Stomach (tissue), 8 donors: ENCODE measurements at regions not wholly inside any gene's neighbourhood (a gene's known extent, or its start where the extent isn't known, plus 50 kb on each side); places are given as distances from the start of the nearest gene placed in this dataset.

Source experiments
- DNase-seq, 2 donors: peaks; one replicate each; pipeline versions ENCODE4 v3.0.0 to v3.0.0-alpha.2; 2013 to 2019
- H3K27ac ChIP-seq, 5 donors: fragments of 200-600 bp in 4 of 5; sonication (generic) in 4 of 5; one replicate each; pipeline ENCODE4 v1.5.1; 2013 to 2019; ENCODE audit warnings: mild to moderate bottlenecking in 1 of 5, moderate library complexity in 1 of 5
- H3K27me3 ChIP-seq, 3 donors: fragments of 200-600 bp; sonication (generic); one replicate each; pipeline ENCODE4 v1.5.1; 2017 to 2019; ENCODE audit warnings: mixed run types in 1 of 3
- H3K36me3 ChIP-seq, 4 donors: fragments of 200-600 bp; sonication (generic); 1 replicate in 3 of 4; 2 replicates in 1 of 4; pipeline ENCODE4 v1.5.1; 2016 to 2019
- H3K4me1 ChIP-seq, 4 donors: fragments of 200-600 bp; sonication (generic); one replicate each; pipeline ENCODE4 v1.5.1; 2016 to 2019
- H3K4me3 ChIP-seq, 4 donors: fragments of 200-600 bp; sonication (generic) in 3 of 4; one replicate each; pipeline ENCODE4 v1.5.1; 2016 to 2019; ENCODE audit warnings: mild to moderate bottlenecking in 1 of 4
- H3K9me3 ChIP-seq, 4 donors: fragments of 200-600 bp; sonication (generic); one replicate each; pipeline ENCODE4 v1.5.1; 2016 to 2019
- CTCF ChIP-seq, 7 experiments: fragments of 450-650 bp in 4 of 7; fragments of 200-600 bp in 3 of 7; sonication (generic) in 3 of 7; IDR thresholded peaks; one replicate each; pipeline ENCODE4 v1.5.1; 2016 to 2019; ENCODE audit warnings: antibody characterized with exemption in 7 of 7, control low read depth in 2 of 7, mild to moderate bottlenecking in 1 of 7
- EP300 ChIP-seq: sonication (generic); formaldehyde crosslinking; IDR thresholded peaks from one replicate; pipeline ENCODE4 v1.6.1; 2017; ENCODE audit warnings: antibody characterized with exemption
- POLR2A ChIP-seq, 4 donors: fragments of 450-650 bp; IDR thresholded peaks; one replicate each; pipeline ENCODE4 v1.6.1; 2016; ENCODE audit warnings: antibody characterized with exemption in 4 of 4, control low read depth in 2 of 4, mild to moderate bottlenecking in 1 of 4, moderate library complexity in 1 of 4
- POLR2AphosphoS5 ChIP-seq, 3 donors: sonication (generic); formaldehyde crosslinking; IDR thresholded peaks; one replicate each; pipeline ENCODE4 v1.6.1; 2016; ENCODE audit warnings: antibody characterized with exemption in 3 of 3
- WGBS, 5 donors: extraction: QIAGEN DNeasy Blood & Tissue Kit in 3 of 5; methylation state at CpG; one replicate each; pipeline versions ENCODE4 v1.1.5 to v1.1.7; 2013 to 2018; 5-methylcytosine and 5-hydroxymethylcytosine counted together
- intact Hi-C: fragments of 100-400 bp; cut with DNase I; formaldehyde crosslinking; loops from one replicate; pipeline ENCODE4 v1.15.1; 2023; ENCODE audit warnings: low total_unique reads
- donor health status: healthy with polysubstance abuse.
- donor health status: Bipolar disorder and iron deficiency.
- donor health status: healthy.

GRCh38 chr13:30038884-30039283, 188.5 kb upstream of the UBL3 start:
- DNase-seq: peak in 1 of 2 donors; percentile 41
- Histone ChIP-seq H3K36me3 (no peaks in the 10 kb centered on the region), H3K27me3 (peaks cover 0 to 15% (median 0%) of the 10 kb centered on the region in 3 donors), H3K4me3 (no peak overlapping the region), H3K4me1 (no peaks in the 10 kb centered on the region), H3K27ac (no peak overlapping the region), H3K9me3 (no peaks in the 10 kb centered on the region)
- intact Hi-C loops: no loop called here
- TF ChIP-seq EP300: no peak
- no peak for TF ChIP-seq POLR2A (IDR thresholded peaks at IDR 0.05)
- TF ChIP-seq POLR2AphosphoS5 (IDR thresholded peaks at IDR 0.05): no peak
- TF ChIP-seq CTCF (IDR thresholded peaks at IDR 0.05): no peak
- WGBS, 5 donors: 39 to 54% (median 49%) methylated on average over 4 of the region's 4 CpGs

- no peak for TF ChIP-seq EP300
- no peak for TF ChIP-seq POLR2A (IDR thresholded peaks at IDR 0.05)
- no peak for TF ChIP-seq POLR2AphosphoS5 (IDR thresholded peaks at IDR 0.05)
- TF ChIP-seq CTCF (IDR thresholded peaks at IDR 0.05): no peak
- intact Hi-C loops: no loop called here
- DNase-seq: no peak
- Histone ChIP-seq H3K9me3 (no peaks in the 10 kb centered on the region), H3K36me3 (no peaks in the 10 kb centered on the region), H3K27ac (no peak overlapping the region), H3K4me3 (no peak overlapping the region), H3K27me3 (peaks cover 0 to 15% (median 0%) of the 10 kb centered on the region in 3 donors), H3K4me1 (peaks cover 0 to 3% (median 0%) of the 10 kb centered on the region in 4 donors)
- WGBS, 5 donors: 94 to 96% (median 96%) methylated on average over 4 of the region's 4 CpGs
Observed at GRCh38 chr13:30037766-30038165, 187.3 kb upstream of the UBL3 start.

- 79 to 89% (median 85%) methylated on average over 6 of the region's 6 CpGs for WGBS, 5 donors
- Histone ChIP-seq H3K9me3 (no peaks in the 10 kb centered on the region), H3K36me3 (no peaks in the 10 kb centered on the region), H3K4me3 (no peak overlapping the region), H3K27me3 (peaks cover 0 to 15% (median 0%) of the 10 kb centered on the region in 3 donors), H3K27ac (no peak overlapping the region), H3K4me1 (peaks cover 0 to 3% (median 0%) of the 10 kb centered on the region in 4 donors)
- DNase-seq: no peak
- intact Hi-C loops: no loop called here
- TF ChIP-seq POLR2A (IDR thresholded peaks at IDR 0.05) (no peak), POLR2AphosphoS5 (IDR thresholded peaks at IDR 0.05) (no peak), CTCF (IDR thresholded peaks at IDR 0.05) (no peak), EP300 (no peak)
Observed at GRCh38 chr13:30037306-30037705, 186.9 kb upstream of the UBL3 start.

GRCh38 chr13:30034458-30034795, 184.0 kb upstream of the UBL3 start:
- Histone ChIP-seq H3K9me3 (no peaks in the 10 kb centered on the region), H3K27ac (no peak overlapping the region), H3K4me1 (peaks cover 0 to 3% (median 0%) of the 10 kb centered on the region in 4 donors), H3K4me3 (no peak overlapping the region), H3K36me3 (no peaks in the 10 kb centered on the region), H3K27me3 (peaks cover 0 to under 1% (median 0%) of the 10 kb centered on the region in 3 donors)
- 69 to 84% (median 81%) methylated on average over 3 of the region's 3 CpGs for WGBS, 5 donors
- intact Hi-C loops: no loop called here
- TF ChIP-seq EP300 (no peak), POLR2A (IDR thresholded peaks at IDR 0.05) (no peak), POLR2AphosphoS5 (IDR thresholded peaks at IDR 0.05) (no peak), CTCF (IDR thresholded peaks at IDR 0.05) (no peak)
- peak in 1 of 2 donors; percentile 25 for DNase-seq
